T-helper 1 cell treated with Interleukin-12 subunit alpha and Interleukin-12 subunit beta and Interleukin-4 antibody, amounts not matched to agents 30 μg/mL and 1 μg/mL, for 36 hours (primary cell): ENCODE measurements at regions not wholly inside any gene's neighbourhood (a gene's known extent, or its start where the extent isn't known, plus 50 kb on each side); places are given as distances from the start of the nearest gene placed in this dataset.

Experiments used
- H3K27ac Mint-ChIP-seq: one replicate; pipeline ENCODE4 v1.8.0; 2021; ENCODE audit warnings: mild to moderate bottlenecking, mixed read lengths
- H3K27me3 Mint-ChIP-seq: one replicate; pipeline ENCODE4 v1.8.0; 2021; ENCODE audit warnings: low read depth, mixed read lengths
- H3K36me3 Mint-ChIP-seq: one replicate; pipeline ENCODE4 v1.8.0; 2021; ENCODE audit warnings: low read depth, mixed read lengths
- H3K4me1 Mint-ChIP-seq: one replicate; pipeline ENCODE4 v1.8.0; 2021; ENCODE audit warnings: low read depth, mixed read lengths
- H3K4me3 Mint-ChIP-seq: one replicate; pipeline ENCODE4 v1.8.0; 2021; ENCODE audit warnings: mild to moderate bottlenecking, moderate library complexity, mixed read lengths
- H3K9me3 Mint-ChIP-seq: one replicate; pipeline ENCODE4 v1.8.0; 2021; ENCODE audit warnings: mixed read lengths

DNA sequence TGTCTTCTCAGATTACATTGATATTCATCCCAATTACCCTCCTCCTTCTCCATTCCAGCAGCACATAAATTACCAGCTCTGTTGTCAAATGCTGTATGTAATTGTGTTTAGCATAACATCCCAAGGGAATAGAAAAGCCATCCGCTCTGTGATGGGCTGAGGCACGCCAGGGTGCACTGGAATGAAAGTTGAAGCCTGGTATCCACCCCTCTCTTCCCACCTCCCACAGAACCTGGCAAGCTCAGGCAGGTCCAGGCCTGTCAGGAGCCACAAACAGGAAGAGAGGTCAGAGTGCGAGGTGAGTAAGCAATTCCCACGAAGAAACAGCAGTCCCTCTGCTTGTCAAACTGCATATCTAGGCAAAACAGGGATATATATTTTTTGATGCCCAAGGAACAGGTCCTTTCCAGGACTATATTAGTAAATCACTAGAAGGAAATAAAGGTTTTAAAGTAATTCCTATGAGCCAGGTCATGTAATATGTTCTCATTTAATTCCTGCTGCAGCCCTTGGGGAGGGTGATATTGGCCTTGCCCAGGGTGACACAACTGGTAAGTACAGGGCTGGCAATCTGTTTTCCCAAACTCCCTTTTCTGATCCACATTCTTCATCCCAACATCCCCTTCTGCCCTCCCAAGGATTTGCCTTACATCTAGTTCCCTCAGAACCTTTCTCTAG lies 155.6 kb upstream of the GHITM start:
- H3K36me3 Mint-ChIP-seq, result no peaks in the 10 kb centered on the region
- H3K27me3 Mint-ChIP-seq, result no peaks in the 10 kb centered on the region
- no peak overlapping the region for H3K4me3 Mint-ChIP-seq
- H3K27ac Mint-ChIP-seq, result no peak overlapping the region
- no peaks in the 10 kb centered on the region for H3K4me1 Mint-ChIP-seq
- H3K9me3 Mint-ChIP-seq, result no peaks in the 10 kb centered on the region

DNA sequence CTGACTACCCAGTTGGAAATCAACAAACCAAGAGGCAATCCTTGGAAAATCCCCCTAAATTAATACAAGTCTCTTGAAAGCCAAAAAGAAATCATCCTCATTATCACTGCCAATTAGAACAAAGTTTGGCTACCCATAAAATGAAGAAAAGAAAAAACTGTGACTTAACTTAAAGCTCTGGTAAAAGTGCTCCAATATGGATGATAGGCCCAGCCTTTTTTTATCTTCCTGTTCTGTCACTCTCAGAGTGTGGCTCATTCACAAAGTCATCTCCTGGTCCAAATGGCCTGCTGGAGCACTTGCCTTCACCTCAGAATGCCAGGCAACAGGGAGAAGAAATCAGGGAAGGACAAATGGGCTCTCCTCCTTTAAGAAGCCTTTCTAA lies 155.1 kb upstream of the GHITM start:
- Mint-ChIP-seq H3K9me3 (no peaks in the 10 kb centered on the region), H3K36me3 (no peaks in the 10 kb centered on the region), H3K27ac (no peak overlapping the region), H3K4me1 (no peaks in the 10 kb centered on the region), H3K27me3 (peaks cover 4% of the 10 kb centered on the region), H3K4me3 (no peak overlapping the region)

DNA sequence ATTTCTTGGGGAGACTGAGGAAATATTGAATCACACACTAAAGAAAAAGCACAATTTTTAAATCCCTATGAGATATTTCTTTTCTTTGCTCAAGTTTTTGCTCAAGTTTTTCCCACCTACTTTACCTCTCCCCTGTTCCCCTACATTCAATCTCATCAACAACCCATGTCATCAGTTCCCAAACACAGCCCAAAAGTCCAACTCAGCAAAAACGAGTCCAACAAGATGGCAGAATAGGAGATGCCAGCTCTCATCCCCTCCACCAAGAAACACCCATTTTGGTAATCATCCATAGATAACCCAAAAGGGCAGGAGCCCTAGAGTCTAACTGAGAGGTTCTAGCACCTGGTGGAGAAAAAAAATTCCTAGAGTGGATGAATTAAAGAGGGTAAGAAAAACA lies 152.5 kb upstream of the GHITM start:
- Mint-ChIP-seq H3K4me3 (no peak overlapping the region), H3K9me3 (no peaks in the 10 kb centered on the region), H3K27ac (no peak overlapping the region)

DNA sequence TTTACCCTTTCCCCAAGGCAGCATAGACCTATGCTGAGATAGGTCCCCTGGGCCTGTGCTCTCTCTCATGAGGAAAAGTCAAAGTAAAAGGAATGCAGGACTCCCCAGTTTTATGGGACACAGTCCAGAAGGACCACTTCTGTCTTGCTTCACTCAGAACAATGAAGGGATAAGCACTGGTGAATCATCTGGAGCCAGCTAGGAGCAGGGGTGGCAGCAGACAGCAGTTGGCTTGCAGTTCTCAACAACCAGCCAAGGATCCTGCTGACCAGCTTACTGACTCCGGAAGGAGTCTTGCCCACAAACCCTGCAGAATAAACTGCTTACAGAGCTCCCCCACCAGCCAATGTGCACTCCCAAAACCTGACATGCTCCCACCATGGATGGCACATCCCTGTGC lies 152.1 kb upstream of the GHITM start:
- Mint-ChIP-seq H3K4me3 (no peak overlapping the region), H3K27ac (no peak overlapping the region), H3K9me3 (no peaks in the 10 kb centered on the region), H3K36me3 (no peaks in the 10 kb centered on the region), H3K27me3 (peaks cover 7% of the 10 kb centered on the region), H3K4me1 (no peaks in the 10 kb centered on the region)

More for the DNA sequence above, 152.5 kb upstream of the GHITM start:
- Mint-ChIP-seq H3K36me3 (no peaks in the 10 kb centered on the region), H3K27me3 (peaks cover 7% of the 10 kb centered on the region), H3K4me1 (no peaks in the 10 kb centered on the region)

DNA sequence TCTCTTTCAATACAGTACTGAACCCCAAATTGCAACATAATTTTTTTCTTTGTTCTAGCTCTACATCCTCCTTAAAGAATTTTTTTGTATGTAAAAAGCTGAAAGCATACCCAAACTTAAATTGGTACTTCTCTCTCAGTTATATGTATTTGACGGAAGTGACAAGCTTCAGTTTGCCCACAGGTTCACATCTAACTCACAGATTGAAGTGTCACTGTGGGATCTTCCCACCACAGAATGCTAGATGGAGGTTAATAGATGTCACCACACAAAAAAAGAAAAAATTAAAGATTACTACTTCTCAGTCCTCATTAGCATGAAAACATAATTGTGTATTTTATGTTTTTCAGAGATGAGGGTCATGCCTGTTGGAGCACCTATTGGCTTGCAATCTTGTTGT lies 150.9 kb upstream of the GHITM start:
- no peaks in the 10 kb centered on the region for H3K36me3 Mint-ChIP-seq
- H3K4me3 Mint-ChIP-seq, result no peak overlapping the region
- H3K27ac Mint-ChIP-seq, result no peak overlapping the region
- H3K4me1 Mint-ChIP-seq, result no peaks in the 10 kb centered on the region
- peaks cover 7% of the 10 kb centered on the region for H3K27me3 Mint-ChIP-seq
- H3K9me3 Mint-ChIP-seq, result no peaks in the 10 kb centered on the region

DNA sequence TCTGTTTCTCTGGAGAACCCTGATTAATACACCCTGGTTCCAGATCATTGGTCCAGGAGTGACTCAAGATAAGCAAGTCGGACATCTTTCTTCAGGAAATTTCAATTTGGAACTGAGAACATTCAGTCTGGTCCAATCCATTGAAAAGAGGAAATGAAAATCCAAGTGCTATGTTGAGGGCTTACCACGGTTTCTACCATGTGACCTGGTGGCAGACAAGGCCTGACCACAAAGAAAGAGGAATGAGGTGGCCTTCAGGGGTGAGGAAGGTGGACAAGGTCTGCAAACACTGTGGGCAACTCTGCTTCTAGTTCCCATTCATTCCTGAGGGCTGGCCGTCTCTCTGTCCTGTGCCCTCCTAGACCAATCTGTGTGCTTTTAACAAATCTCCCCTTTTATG lies 149.2 kb upstream of the GHITM start:
- no peaks in the 10 kb centered on the region for H3K9me3 Mint-ChIP-seq
- no peaks in the 10 kb centered on the region for H3K36me3 Mint-ChIP-seq
- no peak overlapping the region for H3K27ac Mint-ChIP-seq
- peaks cover 7% of the 10 kb centered on the region for H3K27me3 Mint-ChIP-seq
- H3K4me1 Mint-ChIP-seq, result no peaks in the 10 kb centered on the region
- no peak overlapping the region for H3K4me3 Mint-ChIP-seq

DNA sequence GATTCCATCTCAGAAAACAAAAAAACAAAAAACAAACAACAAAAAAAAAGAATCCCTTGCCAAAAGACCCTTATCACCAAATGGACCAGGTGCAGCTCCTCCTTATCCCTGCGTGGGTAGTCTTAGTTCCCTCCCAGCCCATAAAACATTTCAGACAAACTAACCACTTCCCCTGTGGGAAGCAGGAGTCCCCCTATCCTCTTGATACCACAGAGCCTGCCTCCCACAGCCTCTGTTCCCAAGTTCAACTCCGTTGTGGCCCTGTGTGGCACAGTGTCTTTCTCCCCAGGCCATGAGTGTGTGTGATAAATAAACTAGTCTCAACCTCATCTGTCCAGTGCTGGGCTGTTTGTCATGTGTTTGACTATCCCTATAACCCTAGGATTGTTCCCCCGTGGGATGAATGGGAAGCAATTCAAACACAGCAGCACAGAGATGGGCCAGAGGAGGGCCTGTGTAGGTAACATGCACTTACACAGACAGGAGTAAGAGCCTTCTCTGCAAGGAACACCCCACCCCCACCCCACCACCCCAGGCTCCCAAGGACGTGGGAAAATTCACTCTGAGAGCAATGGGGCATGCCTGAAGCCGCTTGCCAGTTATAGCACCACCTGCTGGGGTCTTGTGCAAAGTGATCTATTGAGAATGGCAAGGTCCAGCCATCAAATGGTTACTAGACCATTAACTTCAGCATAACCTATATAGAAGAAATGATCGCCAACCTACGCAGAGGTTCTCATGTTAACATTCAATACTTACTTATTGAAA lies 147.1 kb upstream of the GHITM start:
- peaks cover 7% of the 10 kb centered on the region for H3K27me3 Mint-ChIP-seq
- H3K4me3 Mint-ChIP-seq, result no peak overlapping the region
- H3K4me1 Mint-ChIP-seq, result peaks cover 6% of the 10 kb centered on the region
- no peaks in the 10 kb centered on the region for H3K9me3 Mint-ChIP-seq
- no peak overlapping the region for H3K27ac Mint-ChIP-seq
- H3K36me3 Mint-ChIP-seq, result no peaks in the 10 kb centered on the region

DNA sequence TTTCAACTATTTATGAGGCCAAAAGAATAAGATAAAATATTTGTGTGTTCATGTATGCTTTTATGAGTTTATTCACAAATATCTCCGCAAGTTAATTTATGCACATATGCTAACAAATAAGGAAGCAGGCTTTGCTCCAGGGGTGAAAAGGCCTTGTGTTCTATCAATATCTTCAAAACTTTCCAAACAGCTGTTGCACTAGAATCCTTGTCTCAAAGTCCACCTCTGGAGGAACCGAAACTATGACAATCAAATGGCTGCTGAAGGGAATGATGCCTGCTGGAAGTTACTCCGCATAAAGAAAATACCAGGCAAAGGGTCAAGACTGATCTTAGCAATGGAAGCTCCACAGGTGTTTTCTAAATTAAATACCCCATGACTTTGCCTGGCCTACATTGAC lies 145.0 kb upstream of the GHITM start:
- H3K36me3 Mint-ChIP-seq, result no peaks in the 10 kb centered on the region
- H3K9me3 Mint-ChIP-seq, result no peaks in the 10 kb centered on the region

DNA sequence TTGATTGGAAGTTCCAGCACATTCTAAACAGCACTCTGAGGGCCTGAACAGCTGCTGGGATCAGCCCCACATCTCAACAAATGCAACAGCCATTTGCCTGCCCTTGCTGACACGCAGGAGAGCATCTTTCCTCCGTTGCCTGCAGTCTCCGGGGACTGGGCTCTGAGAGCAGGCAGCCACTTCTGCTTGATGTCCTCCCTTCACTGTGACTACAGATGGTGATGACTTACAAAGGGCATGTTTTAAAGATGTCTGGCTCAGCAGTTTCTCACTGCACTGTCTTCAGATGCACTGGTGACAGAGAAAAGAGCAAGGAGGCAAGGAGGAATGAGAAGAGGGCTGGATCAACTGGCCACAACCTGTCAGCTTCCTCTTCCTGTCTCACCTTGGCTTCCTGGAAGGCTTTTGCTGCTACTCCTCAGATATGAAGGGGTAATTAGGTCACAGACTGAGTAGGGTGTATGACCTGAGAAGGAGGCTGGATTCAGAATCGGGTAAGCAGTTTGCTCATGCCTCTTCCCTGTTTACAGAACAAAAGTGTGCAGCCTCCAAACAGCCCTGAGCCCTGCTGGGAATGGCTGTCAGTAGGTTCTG lies 143.5 kb upstream of the GHITM start:
- Mint-ChIP-seq H3K9me3 (no peaks in the 10 kb centered on the region), H3K27me3 (no peaks in the 10 kb centered on the region), H3K4me1 (peaks cover 6% of the 10 kb centered on the region), H3K4me3 (no peak overlapping the region), H3K36me3 (no peaks in the 10 kb centered on the region), H3K27ac (no peak overlapping the region)

More for the DNA sequence above, 145.0 kb upstream of the GHITM start:
- Mint-ChIP-seq H3K27me3 (peaks cover 2% of the 10 kb centered on the region), H3K4me3 (no peak overlapping the region), H3K4me1 (peaks cover 6% of the 10 kb centered on the region), H3K27ac (no peak overlapping the region)

DNA sequence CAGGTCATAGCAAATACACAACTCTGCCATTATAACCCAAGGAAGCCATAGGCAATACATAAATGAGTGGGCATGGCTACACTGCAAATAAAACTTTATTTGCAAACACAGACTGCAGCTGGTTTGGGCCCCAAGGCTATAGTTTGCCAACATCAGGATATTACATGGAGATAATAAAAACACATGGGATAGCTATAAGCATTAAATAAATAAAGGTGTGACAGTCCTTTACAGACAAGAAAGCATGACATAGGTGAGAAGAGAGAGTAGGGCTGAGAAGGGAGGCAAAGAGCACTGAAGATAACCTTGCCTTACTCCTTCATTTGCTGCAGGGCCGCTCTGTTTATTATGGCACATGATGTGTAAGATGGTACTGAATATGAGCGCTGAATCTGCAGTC lies 135.1 kb upstream of the GHITM start:
- no peak overlapping the region for H3K27ac Mint-ChIP-seq

DNA sequence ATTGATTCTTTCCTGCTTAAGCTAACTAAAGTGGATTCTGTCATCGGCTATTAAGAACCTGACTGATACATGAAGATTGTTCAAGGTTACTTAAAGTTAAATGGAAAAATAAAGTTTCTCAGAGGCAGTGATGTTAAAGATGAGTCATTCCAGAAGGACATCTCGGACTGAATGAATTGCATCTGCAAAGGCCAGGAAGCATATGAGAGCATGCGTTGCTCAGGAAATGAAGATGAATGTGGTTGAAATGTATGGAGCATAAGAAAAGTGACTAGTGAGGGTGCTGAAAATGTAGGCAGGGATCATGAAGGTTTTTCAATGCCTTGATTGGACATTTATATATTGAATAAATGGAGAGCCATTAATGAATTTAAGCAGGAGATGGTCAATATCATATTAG lies 133.9 kb upstream of the GHITM start:
- Mint-ChIP-seq H3K9me3 (no peaks in the 10 kb centered on the region), H3K27ac (no peak overlapping the region), H3K27me3 (peaks cover 12% of the 10 kb centered on the region), H3K4me3 (no peak overlapping the region), H3K36me3 (no peaks in the 10 kb centered on the region), H3K4me1 (no peaks in the 10 kb centered on the region)

More for the DNA sequence above, 135.1 kb upstream of the GHITM start:
- H3K4me3 Mint-ChIP-seq, result no peak overlapping the region
- no peaks in the 10 kb centered on the region for H3K4me1 Mint-ChIP-seq
- H3K27me3 Mint-ChIP-seq, result peaks cover 12% of the 10 kb centered on the region
- no peaks in the 10 kb centered on the region for H3K36me3 Mint-ChIP-seq
- H3K9me3 Mint-ChIP-seq, result no peaks in the 10 kb centered on the region

DNA sequence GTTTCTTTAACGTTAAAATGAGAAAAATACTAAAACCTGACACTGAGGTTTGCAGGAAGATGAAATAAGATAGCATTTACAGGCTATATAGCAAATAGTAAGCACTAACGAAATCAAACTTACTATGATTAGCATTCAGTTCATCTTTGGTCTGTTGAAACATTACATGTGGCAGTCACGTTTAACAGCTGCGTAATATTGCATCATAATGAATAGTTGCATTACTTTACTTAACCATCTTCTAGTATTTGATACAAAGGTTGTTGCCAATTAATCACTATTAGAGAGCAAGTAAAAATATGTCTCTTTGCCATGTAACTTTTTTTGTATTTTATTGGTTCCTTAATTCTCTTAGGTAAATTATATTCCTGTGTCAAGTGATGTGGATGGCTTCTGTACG lies 131.8 kb upstream of the GHITM start:
- Mint-ChIP-seq H3K4me1 (no peaks in the 10 kb centered on the region), H3K4me3 (no peak overlapping the region), H3K36me3 (no peaks in the 10 kb centered on the region), H3K9me3 (no peaks in the 10 kb centered on the region), H3K27ac (no peak overlapping the region), H3K27me3 (peaks cover 12% of the 10 kb centered on the region)

DNA sequence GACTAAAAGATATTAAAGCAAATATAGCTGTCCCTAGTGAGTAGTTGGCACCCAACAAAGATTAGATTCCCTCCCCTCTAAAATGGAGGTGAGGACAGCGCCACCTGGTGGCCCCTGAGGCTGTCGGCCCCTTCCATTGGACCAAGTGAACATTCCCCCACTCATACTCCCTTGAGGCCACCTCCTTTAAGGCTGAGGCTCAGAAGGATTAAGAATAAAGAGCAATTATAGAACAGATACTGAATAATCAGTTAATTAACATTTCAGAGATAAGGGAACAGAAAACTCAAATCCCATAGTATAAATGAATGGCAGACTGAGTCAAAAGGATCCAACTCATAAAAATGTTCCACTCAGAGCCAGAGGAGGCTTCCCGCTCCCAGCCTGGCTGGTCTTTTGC lies 130.4 kb upstream of the GHITM start:
- no peaks in the 10 kb centered on the region for H3K9me3 Mint-ChIP-seq
- H3K4me3 Mint-ChIP-seq, result no peak overlapping the region
- H3K36me3 Mint-ChIP-seq, result no peaks in the 10 kb centered on the region
- peaks cover 3% of the 10 kb centered on the region for H3K4me1 Mint-ChIP-seq
- no peak overlapping the region for H3K27ac Mint-ChIP-seq
- H3K27me3 Mint-ChIP-seq, result peaks cover 12% of the 10 kb centered on the region

DNA sequence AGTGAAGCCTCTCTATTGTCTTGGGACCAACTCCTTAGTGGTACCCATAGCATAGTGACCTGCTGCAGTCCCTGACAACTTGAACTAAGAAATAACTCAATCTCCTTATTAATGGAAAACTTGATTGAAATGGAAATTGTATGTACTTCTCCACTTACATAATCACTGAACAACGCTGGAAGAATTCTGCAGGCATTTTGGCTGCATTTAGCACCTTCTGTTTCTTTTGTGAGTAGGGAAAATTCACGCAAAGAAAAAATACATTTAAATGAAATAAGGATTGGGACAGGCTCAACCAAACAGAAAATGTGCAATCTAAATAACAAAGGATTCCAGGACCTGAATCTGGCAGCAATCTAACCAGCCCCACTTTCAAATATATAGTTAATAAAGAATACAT lies 126.9 kb upstream of the GHITM start:
- peaks cover 8% of the 10 kb centered on the region for H3K27me3 Mint-ChIP-seq
- H3K4me1 Mint-ChIP-seq, result peaks cover 3% of the 10 kb centered on the region
- H3K36me3 Mint-ChIP-seq, result no peaks in the 10 kb centered on the region
- H3K4me3 Mint-ChIP-seq, result no peak overlapping the region
- no peak overlapping the region for H3K27ac Mint-ChIP-seq
- no peaks in the 10 kb centered on the region for H3K9me3 Mint-ChIP-seq

DNA sequence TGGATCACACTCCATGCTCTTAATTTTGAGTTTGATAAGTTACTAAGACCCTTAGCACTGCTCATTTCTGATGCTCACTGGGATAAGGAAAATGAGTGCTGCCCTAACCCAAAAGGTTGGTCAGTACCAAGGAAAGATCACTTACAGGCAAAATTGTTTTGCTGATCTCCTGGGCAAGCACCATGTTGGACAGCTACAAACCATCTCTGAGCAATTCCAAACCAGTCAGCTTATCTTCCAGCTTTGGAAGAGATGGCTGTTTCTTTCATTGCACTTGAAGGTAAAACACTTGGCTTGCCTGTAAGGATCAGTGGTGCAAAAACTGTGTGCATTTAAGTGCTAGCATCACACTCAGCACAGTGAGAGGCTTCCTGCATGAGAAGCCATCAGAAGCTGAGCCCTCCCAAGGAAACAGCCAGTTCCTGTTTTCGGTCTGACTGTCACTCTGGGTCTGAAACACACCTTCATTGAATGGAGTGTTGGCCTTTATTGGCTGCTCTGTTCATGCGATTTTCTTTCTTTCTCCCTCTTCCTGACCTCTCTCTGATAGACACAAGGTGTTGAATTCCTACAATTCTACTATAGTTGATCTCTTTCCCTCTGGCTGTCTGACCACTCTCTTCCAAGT lies 126.4 kb upstream of the GHITM start:
- Mint-ChIP-seq H3K36me3 (no peaks in the 10 kb centered on the region), H3K9me3 (no peaks in the 10 kb centered on the region), H3K27ac (no peak overlapping the region), H3K4me3 (no peak overlapping the region), H3K27me3 (peaks cover 11% of the 10 kb centered on the region), H3K4me1 (peaks cover 3% of the 10 kb centered on the region)
